ENCODE measurements at regions not wholly inside any gene's neighbourhood (a gene's known extent, or its start where the extent isn't known, plus 50 kb on each side); places are given as distances from the start of the nearest gene placed in this dataset.

DNA sequence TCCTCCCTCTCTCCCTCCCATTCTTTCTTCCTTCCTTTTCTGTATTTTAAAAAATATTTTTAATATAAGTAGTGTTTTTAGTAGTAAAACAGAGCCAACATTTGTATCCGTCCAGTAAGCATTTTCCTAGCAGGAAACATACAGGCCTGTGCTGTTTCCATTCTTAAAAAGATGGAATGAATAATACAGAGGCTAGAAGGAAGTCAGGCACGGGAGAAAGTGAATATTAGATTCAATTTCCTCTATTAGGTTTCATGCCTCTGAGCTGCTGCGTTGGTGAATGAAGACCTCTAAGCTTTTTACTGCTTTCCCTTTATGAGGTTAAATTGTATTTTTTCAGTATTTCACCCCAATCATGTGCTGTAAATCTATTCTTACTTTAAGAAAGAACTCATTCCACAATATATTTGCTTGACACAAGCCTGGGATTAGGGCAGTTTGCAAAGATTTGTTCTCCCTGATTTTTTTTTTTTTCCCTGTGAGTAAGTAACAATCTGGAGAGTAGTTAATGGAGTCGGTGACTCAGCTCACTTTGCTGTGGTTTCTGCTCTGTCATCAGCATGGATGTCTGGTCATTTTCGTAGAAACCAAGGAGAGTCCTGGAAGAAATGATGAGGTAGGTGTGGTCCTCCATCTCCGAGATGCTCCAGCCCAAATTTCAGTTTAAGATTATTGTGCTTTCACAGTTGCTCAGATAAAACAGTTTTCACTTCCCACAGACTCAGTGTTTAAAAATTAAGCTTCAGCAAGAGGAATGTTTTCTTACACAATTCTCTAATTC lies 76.1 kb upstream of the PITRM1 start:
- no peak for DNase-seq

DNA sequence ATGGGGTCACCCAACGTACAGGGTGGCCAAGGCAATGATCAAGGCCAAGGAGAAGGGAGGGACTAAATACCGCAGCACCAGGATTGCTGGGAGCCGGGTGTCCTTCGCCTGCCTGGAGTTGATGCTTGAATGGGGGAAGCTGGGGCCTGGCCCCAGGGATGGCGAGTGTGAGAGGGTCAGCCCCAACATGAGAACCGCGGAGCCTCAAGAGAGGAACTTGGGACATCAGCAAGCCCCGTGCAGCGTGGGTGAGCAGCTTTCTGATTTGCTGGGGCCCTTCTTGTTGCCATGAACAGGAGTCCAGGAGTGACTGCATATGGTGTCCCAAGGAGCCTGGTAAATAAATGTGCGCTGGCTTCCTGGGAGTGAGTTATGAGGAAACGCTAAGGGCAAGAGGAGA lies 72.8 kb upstream of the PITRM1 start:
- DNase-seq = no peak

DNA sequence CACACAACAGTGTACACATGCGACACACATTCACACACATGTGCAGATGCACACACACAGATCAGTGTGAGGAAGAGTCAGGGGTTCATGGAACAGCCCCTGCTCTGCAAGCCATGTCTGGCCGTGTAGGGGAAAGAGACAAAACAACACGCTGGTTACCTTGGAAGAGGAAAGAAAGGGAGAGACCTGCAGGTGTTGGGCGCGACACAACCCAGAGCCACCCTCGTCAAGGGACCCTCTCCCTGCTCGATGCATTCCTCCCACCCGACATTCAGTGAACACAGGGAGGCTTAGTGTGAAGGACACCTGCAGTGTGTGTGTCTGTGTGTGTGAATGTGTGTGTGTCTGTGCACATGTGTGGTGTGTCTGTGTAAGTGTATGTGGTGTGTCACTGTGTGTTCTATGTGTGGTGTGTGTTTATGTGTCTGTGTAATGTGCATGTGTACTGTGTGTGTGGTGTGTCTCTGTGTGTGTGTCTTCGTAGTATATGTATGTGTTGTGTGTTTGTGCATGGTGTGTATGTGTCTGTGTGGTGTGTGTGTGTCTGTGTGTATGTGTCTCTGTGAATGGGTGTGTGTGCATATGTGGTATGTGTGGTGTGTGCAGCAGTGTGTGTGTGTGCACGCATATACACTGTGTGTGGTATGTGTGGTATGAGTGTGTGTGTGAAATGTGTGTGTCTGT lies 69.5 kb upstream of the PITRM1 start:
- DNase-seq = no peak

DNA sequence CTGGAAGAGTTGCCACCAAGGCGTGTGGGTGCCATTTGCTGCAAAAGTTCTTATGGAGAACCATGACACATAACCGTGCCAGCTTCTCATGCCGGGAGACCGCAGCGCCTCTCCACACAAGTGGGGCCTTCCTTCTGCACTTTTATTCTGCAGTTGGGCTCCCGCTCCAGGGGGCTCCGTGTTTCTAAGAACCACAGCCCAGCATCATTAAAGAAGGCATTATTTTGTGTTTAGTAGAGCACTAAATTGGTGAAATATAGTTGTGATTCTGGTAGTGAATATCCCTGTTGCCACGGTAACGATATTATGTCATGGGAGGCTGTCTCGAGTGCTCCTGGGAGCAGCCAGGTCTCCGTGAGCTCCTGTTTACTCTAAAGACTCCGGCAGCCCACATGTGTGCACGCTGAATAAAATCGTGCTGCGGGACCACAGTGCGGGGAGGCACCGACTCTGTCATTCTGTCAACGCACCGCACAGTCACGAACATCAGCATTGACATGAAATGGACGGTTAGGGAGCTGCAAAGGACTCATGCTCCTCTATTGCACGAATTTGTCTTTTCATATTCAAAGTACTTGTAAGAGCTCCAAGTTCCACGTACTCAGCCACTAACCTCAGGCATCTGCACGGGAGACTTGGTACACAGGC lies 68.8 kb upstream of the PITRM1 start:
- DNase-seq = no peak

DNA sequence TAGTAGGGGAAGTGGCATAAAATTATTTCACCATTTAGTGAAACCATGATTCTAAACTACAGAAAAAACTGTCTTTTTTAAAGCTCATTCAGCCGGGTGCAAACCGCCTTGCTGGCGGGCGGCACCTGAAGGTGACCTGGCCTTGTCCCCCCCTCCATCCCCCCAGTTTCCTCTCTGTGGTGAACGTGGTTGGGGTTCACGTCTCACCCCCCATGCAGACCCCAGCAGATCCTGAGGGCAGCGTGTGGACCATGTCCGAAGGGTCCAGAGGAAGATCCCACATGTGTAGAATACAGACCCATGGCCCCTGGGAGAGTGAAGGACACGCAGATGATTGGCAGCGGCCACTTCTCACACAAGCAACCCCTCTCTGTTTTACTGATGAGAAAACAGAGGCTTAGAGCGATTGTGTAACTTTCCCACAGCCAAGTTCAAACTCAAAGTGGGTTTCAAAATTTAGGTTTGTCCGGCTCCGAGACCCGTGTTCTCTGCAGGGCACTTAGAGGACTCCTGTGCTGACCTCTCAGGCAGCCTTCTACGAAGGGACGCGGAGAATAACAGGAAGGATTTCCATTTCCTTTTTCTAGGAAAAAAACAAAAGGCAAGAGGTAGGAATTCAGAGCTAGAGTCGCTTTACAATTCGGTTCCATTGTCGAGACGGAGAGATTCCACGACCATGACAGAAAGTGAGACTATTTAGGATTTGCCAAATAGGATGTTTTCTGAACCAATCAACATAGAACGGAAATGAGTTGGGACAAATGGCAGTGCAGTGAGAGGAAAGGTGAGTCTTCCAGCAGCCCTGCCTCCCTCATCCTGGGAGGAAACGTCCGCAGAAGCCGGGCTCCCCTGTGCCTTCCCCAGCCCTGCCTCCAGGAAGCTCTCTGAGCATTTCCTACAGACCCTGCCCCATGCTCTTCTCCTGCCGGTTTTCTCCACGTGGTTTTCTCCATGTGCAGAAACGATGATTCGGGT lies 67.6 kb upstream of the PITRM1 start:
- DNase-seq = no peak

DNA sequence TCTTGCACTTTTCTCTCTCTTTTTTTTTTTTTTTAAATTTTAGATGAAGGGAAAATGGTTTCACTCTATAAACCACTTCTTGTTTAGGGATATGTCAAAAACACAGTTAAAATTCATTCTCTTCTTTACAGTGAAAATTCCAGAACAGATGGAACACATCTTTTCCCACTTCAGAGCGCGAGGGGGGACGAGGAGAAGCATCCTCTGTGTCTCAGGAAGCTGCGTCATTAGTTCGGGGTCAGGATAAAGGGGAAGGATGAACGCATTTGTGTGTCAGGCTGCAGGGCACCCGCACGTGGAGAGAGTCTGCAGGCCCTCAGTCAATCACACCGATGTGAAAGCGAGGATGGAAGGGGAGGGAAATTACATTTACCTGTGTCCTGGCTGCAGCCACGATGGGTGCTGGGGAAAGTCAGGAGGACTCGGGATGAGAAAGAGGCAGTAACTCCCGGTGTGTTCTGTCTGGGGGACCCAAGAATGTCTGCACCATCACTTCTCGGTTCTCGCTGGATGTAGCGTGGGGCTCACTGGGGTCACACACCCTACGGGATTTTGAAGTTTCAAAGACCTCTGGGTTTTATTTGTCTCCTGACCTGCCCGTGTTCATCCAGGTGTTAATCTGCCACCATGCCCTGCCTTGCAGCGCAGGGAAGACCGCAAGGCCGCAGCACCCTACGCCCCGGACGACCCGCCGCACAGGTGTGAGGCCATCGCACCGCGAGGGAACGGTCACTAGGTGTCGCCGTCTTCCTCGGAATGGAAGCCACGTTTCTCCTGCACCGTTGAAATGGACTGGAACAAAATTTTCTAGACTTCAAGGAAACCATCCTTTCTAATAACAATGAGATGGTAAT lies 66.7 kb upstream of the PITRM1 start:
- peak; percentile 9 for DNase-seq

DNA sequence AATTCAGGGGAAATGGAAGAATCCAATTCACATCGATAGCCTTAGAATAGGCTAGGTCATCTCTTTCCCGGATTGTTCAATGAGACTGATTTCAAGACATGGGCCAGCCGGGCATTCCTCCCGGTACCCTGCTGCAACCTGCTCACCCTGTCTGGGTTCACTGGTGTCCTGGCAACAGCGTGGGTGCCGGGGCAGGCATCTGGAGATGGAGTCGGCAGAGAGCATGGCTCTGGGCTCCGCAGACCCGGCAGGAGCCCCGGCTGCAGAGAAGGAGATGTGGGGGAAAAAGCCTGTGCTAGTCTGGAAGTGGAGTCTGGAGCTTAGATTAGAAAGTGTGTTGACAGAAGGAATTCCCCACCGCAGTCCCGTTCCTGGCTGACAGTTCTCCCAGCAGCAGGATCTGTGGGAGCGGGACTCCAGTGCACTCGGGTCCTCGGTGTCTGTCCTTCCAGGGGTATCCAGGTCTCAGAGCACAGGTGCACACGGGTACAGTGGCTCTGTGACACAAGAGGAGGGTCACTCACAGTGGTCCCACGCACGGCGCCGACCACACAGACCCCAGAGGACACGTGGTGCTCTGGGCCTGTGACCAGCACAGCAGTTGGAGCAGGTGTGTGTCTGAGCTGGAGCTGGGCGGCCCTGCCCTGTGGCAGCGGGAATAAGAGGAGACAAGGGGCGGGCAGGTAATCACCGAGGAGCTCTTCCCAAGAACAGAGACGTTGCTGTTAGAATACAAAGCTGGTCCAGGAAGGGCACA lies 65.7 kb upstream of the PITRM1 start:
- DNase-seq = no peak

DNA sequence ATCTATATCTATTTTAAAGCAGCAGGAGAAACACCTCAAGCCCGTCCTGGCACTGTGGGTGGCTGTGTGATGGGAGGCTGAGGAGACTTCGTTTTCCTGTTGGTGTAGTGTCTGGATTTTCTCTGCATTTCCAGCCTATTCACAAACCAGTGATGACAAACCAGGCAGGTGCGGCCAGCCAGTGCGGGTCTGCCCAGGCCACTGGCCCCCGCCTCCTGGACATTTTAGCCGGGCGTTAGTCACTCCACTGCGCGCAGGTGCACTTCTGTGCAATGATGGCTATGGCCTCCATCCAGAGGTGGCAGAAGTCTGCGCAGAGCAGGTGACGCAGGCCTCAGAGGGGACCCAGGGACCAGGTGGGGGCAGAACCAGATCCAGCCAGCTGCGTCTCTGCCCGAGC lies 64.9 kb upstream of the PITRM1 start:
- DNase-seq = no peak

DNA sequence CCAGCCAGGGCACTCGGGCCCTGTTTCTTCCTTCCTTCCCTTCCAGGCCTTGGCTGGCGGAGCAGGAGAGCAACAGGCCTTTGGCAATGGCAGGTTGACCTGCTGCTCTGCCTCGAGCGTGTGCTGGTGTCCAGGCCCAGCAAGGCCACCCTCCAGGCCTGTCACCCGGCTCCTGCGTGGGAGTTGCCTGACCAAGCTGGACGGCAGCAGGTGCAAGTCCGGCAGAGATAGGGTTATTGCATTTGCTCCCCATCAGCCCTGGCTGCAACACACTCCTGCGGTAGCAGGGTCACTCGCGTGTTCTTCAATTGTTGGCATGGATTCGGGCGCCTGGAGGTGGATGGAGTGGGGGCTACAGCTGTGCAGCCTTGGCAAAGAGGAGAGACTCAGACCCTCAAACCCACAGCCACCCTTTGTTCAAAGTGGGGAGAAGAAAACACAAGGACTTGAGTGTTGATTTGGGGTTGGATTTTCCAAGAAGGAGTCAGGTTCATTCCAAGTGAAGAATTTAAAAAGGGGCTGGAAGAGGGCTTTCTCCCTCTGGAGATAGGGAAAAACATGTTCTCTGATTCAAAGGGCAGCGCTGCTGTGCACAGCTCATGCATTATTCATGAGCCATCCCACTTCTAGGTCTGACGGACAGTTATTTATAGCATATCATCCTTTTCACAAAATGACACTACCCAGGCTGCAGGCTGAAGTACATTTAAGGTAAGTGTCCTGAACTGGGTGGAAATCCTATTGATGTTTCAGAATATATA lies 64.2 kb upstream of the PITRM1 start:
- no peak for DNase-seq

DNA sequence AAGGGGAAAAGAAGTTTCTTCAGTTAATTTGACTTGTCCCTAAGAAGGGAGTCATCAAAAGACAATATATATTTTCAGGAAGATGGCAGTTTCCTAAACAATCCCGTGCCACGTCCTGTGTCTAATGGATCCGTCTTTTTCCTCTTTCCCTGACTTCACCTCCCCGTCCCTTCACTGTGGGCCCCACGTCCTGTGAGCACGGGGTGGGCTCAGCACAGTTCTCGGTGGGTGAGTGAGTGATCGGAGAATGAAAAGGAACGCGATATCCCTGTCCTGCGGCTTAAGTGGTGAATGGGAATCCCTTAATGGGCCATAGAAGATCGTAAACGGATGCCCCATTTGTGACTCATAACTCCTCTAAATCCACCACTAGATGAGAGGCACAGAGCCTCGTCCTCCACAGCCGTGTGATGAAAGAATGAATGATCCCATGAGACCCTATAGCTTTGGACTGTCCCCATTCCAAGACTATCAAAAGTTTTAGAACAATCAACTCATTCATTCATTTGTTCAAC lies 63.5 kb upstream of the PITRM1 start:
- no peak for DNase-seq

DNA sequence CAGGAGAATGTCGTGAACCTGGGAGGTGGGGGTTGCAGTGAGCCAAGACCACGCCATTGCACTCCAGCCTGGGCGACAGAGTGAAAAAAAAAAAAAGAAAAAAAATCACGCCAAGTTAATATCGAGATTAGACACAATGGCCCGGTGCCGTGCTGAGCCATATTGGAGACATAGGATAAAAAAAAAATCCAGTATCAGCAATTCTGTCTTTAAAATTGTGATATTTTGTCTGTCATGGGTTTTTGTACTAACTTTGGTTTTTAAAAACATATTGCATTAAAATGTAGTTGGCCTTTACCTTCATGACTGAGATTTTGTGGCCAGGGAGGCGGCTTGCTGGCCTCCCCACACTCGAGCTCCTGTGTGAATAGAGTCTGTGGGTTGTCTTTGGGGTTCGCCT lies 62.8 kb upstream of the PITRM1 start:
- no peak for DNase-seq

DNA sequence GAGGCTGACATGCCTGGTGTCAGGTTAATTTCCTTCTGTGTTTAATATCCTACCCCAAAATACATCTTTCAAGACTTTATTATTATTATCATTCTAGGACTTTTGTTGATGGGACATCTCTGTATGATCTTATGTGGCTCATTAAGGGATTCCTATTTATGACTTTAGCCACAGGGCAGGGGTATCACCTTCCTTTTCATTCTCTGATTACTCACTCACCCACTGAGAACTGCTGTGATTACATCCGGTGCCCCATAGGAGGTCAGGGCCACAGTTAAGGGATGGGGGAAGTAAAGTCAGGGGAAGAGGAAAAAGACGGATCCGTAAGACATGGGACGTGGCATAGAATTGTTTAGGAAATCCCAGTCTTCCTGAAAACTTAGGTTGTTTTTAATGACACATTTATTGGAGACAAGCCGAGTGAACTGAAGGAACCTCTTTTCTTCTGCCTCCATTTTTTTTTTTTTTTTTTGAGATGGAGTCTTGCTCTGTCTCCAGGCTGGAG lies 61.0 kb upstream of the PITRM1 start:
- no peak for DNase-seq

DNA sequence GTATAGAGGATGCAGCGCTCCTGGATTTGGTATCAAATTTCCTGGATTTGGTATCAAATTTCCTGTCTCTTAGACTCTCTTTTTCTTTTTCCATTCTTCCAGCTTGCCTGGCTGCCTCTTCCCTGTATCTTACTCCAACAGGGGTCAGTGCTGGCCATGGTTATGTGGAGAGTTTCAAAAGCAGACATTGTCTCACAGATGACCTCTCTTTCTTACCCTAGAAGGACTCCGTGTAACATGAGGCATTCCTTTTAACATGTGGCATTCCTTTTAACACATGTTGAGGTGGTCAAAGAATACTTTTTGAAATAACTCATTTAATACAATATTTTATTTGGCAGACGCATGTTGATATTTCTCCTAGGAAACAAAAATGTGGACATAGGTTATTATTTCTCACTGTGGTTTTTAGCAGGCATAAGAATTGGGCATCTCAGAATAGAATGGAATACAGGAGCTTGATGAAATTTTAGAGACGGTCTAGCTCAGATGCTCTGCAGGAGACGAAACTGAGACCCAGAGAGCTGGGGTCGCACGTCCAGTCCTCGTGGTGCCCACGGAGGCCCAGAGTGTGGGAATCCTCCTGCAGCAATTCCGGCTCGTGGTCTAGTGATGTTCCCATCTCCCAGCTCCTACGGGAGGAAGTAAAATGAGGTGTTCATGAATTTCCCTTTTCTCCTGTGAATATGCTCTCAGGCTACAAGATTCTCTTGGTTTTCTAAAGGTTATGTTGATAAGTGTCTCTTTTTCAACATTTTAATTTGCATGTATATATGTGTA lies 59.6 kb upstream of the PITRM1 start:
- DNase-seq = no peak

DNA sequence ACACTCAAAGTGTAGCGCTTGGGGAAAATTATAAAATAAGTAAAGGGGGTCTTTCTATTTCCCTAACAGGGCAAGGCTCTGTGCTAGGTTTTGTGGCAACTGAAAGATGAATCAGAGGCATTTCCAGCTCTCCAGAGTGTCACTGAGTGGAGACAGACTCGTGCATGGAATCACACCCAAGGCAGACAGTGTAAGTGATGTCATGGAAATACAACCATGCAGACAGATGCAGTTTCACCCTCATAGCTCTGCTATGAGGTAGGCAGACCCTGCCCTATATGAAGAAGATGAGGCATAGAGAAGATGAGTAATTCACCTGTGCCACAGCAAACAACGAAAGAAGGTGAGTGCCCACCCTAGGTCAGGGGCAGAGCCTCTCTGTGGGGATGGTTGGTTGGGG lies 57.2 kb upstream of the PITRM1 start:
- DNase-seq = no peak

DNA sequence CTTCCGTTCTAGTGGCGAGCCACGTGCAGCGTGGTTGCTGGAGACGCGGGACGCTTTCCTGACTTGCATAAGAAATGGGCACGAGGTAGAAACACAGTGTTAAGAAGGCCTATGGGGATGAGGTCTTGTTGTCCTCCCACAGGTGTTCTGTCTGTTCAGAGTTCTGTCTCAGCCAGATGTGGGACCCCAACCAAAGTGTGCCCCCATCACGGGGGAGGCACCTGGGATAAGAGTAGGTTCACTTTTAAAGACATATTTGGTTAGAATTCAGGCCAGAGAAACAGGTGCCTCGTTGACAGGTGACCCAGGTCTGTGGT lies 56.0 kb upstream of the PITRM1 start:
- no peak for DNase-seq

DNA sequence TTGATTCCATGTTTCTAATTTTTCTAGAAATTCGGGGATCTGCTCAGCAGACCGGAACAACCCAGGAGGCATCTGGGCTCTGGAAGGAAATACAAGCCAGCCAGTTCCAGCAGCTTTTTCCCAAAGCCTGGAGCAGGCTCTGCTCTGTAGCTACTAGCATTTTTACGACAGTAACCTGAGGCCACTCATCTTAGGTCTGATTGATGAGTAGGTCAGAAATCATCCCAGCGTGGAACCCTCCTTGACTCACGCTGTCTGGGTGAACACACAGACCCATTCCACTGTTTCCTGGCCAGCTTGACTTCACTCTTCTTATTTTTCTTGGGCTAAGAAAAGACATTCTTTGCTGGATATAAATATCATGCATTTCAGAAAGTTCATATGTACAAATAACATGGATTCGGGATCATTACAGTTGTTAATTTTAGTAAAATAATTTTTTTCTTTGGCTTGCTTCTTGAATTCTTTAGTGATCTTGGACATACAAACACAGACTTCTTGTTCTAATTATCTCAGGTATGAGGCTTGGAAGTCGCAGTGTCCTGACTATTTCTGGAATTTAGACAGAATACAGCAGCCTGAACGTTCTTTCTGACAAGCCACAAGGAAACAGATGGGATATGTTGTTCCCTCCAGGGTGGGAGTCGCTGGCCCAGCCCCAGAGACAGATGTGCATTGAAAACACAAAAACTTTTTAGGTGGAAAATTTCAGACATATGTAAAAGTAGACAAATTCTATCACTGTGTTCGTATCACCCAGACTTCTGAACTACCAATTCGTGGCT lies 54.6 kb upstream of the PITRM1 start:
- no peak for DNase-seq

DNA sequence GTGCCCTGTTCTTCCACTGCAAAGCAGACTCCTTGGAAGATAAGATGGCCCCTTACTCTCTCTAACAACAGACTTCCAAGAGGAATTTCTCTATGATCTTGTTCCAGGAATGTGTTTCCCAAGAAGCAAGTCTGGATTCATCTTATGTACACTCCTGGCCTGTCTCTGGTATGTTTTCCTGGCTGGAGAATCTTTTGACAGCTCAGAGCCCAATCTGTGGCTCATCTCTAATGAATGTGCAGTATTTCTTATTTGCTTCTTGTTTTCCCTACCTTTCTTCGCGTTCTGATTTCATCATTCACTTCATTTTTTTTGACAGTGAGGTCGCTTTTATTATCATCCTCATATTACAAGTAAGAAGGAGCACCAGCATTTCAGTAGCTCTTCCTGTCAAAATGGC lies 53.0 kb upstream of the PITRM1 start:
- DNase-seq = no peak

DNA sequence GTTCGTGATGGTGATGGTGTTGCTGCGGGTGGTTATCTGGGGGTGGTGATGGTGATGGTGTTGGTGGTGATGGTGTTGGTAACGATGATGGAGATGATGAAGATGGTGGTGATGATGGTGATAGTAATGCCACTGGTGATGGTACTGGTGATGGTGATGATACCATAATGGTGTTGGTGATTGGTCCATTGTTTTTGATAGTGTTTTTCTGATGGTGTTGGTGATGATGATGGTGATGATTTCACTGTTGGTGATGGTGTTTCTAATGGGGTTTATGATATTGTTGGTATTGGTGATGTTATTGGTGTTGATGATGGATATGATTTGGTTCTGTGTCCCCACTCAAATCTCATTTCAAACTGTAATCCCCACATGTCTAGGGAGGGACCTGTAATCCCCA lies 51.7 kb upstream of the PITRM1 start:
- no peak for DNase-seq

DNA sequence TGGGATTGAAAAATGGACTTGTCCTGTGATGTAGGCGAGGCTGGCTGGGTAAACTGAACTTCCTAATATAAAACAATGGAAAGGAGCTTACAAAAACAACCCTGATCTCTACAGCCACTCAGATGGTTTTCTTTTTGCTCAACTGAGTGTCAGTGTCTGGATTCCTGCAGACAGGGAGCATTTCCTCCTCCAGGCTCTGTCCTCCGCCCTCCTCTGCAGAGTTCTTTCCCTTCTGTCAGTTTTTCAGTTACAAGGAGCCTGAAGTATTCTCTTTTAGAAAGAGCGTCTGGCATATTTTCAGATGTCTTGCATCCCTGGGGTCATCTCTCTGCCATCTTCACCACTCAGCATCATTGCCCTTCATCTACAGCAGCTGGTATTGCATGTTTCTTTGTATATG lies 50.0 kb upstream of the PITRM1 start:
- no peak for DNase-seq
